HG03280 (cell line): ENCODE measurements at regions not wholly inside any gene's neighbourhood (a gene's known extent, or its start where the extent isn't known, plus 50 kb on each side); places are given as distances from the start of the nearest gene placed in this dataset.
"Not testable (repeated sequence)": the region's sequence is repeated elsewhere in the genome, so short reads cannot be mapped to it uniquely, and the experiment has no call there.

ENCODE experiments used
- ATAC-seq: cut with Tn5 transposase; IDR thresholded peaks from one replicate; pipeline ENCODE4 v1.9.1; 2021; ENCODE audit warnings: mild to moderate bottlenecking, moderate library complexity; ENCODE audit not compliant: unreplicated experiment

- ATAC-seq, result peak; percentile 41
Measured at GRCh38 chr17:14744761-14745473, 444.0 kb downstream of the HS3ST3B1 start.

- ATAC-seq, result no peak
Measured at GRCh38 chr17:14741491-14741890, 440.6 kb downstream of the HS3ST3B1 start.

- no peak for ATAC-seq
Measured at GRCh38 chr17:14739656-14740431, 439.0 kb downstream of the HS3ST3B1 start.

- ATAC-seq, result no peak
Measured at GRCh38 chr17:14738652-14738988, 437.7 kb downstream of the HS3ST3B1 start.

- ATAC-seq, result peak; percentile 76
Measured at GRCh38 chr17:14737984-14738651, 437.2 kb downstream of the HS3ST3B1 start.

GRCh38 chr17:14736631-14737030, 435.8 kb downstream of the HS3ST3B1 start:
- ATAC-seq, result no peak

GRCh38 chr17:14733376-14733775, 432.5 kb downstream of the HS3ST3B1 start:
- ATAC-seq, result no peak

- no peak for ATAC-seq
Measured at GRCh38 chr17:14732211-14732610, 431.3 kb downstream of the HS3ST3B1 start.

- ATAC-seq, result no peak
Measured at GRCh38 chr17:14731591-14731990, 430.7 kb downstream of the HS3ST3B1 start.

- no peak for ATAC-seq
Measured at GRCh38 chr17:14730821-14731220, 429.9 kb downstream of the HS3ST3B1 start.

- no peak for ATAC-seq
Measured at GRCh38 chr17:14725729-14726128, 424.8 kb downstream of the HS3ST3B1 start.

- ATAC-seq, result no peak
Measured at GRCh38 chr17:14724770-14725169, 423.9 kb downstream of the HS3ST3B1 start.

GRCh38 chr17:14723349-14723748, 422.5 kb downstream of the HS3ST3B1 start:
- not testable (repeated sequence) for ATAC-seq

GRCh38 chr17:14719942-14720341, 419.1 kb downstream of the HS3ST3B1 start:
- no peak for ATAC-seq

- no peak for ATAC-seq
Measured at GRCh38 chr17:14717859-14718258, 417.0 kb downstream of the HS3ST3B1 start.

- ATAC-seq, result no peak
Measured at GRCh38 chr17:14715561-14715960, 414.7 kb downstream of the HS3ST3B1 start.

GRCh38 chr17:14712611-14713021, 411.7 kb downstream of the HS3ST3B1 start:
- no peak for ATAC-seq

- no peak for ATAC-seq
Measured at GRCh38 chr17:14704121-14704520, 403.2 kb downstream of the HS3ST3B1 start.

GRCh38 chr17:14701886-14702285, 401.0 kb downstream of the HS3ST3B1 start:
- ATAC-seq, result no peak

- ATAC-seq, result no peak
Measured at GRCh38 chr17:14699574-14700185, 398.8 kb downstream of the HS3ST3B1 start.

GRCh38 chr17:14693382-14693781, 392.5 kb downstream of the HS3ST3B1 start:
- no peak for ATAC-seq
